ENCODE measurements at regions not wholly inside any gene's neighbourhood (a gene's known extent, or its start where the extent isn't known, plus 50 kb on each side); places are given as distances from the start of the nearest gene placed in this dataset.

DNA sequence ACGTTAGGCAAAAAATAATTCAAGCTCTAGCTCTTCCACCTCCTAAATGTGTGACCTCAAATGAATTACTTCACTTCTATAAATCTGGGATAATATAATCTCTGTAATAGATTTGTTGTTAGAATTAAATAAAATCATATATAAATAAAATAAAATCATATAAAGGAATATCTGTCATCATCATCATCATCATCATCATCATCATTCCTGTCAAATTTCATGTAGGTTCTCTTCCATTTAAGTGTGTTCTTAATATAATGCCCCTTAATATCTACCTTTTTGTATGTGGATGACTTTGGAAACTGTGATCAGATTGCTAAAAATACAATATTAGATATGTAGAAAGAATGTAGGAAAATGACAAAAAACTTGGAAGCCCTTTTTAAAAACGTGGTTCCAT is 621.0 kb downstream of the ADGRL2 start:
- TF ChIP-seq POLR2A (IDR thresholded peaks at IDR 0.05) = no peak
- TF ChIP-seq POLR2AphosphoS5 (IDR thresholded peaks at IDR 0.05) = no peak

All from stomach (tissue), 4 donors.